WTC11 (cell line): ENCODE measurements at regions not wholly inside any gene's neighbourhood (a gene's known extent, or its start where the extent isn't known, plus 50 kb on each side); places are given as distances from the start of the nearest gene placed in this dataset.

Experiments used
- ATAC-seq: fragments of 200-7000 bp; cut with Tn5 transposase; 2 replicates; pipeline ENCODE4 v1.10.0; 2021; ENCODE audit warnings: mild to moderate bottlenecking, moderate library complexity
- CTCF ChIA-PET: fragments of 300-600 bp; sonication (Branson Sonifier 250); formaldehyde crosslinking; loops from one replicate; lab custom pipeline; 2021; ENCODE audit warnings: antibody characterized with exemption; lab: Charles Lee
- POLR2A ChIA-PET: fragments of 350-600 bp; sonication (Branson Sonifier 250); formaldehyde crosslinking; loops from one replicate; lab custom pipeline; 2021; ENCODE audit warnings: antibody characterized with exemption; lab: Charles Lee
- DNase-seq: peaks from one replicate; pipeline ENCODE4 v3.0.0; 2021; ENCODE audit warnings: low spot score
- H3K27ac Mint-ChIP-seq: 2 replicates; pipeline ENCODE4 v1.8.0; 2021; ENCODE audit warnings: mixed read lengths
- H3K27me3 Mint-ChIP-seq: 2 replicates; pipeline ENCODE4 v1.8.0; 2021; ENCODE audit warnings: low read depth, mild to moderate bottlenecking, moderate library complexity, mixed read lengths
- H3K36me3 Mint-ChIP-seq: 2 replicates; pipeline ENCODE4 v1.8.0; 2021; ENCODE audit warnings: mixed read lengths
- H3K4me1 Mint-ChIP-seq: 2 replicates; pipeline ENCODE4 v1.8.0; 2022; ENCODE audit warnings: mixed read lengths
- H3K4me3 Mint-ChIP-seq: 2 replicates; pipeline ENCODE4 v1.8.0; 2021; ENCODE audit warnings: mild to moderate bottlenecking, moderate library complexity, mixed read lengths
- H3K9me3 Mint-ChIP-seq: 2 replicates; pipeline ENCODE4 v1.8.0; 2021; ENCODE audit warnings: mixed read lengths
- ATF6 ChIP-seq: sonication (generic); formaldehyde crosslinking; IDR thresholded peaks from 2 replicates; pipeline ENCODE4 v1.8.1; 2023; ENCODE audit warnings: mild to moderate bottlenecking, missing genetic modification reagents
- CBFB ChIP-seq: sonication (generic); formaldehyde crosslinking; IDR thresholded peaks from 2 replicates; pipeline ENCODE4 v1.8.1; 2022; ENCODE audit warnings: mild to moderate bottlenecking, low read depth, missing genetic modification reagents
- CDX4 ChIP-seq: fragments of 250-450 bp; sonication (Bioruptor Pico); IDR thresholded peaks from 2 replicates; pipeline ENCODE4 v1.9.0; 2021; ENCODE audit warnings: moderate library complexity, mild to moderate bottlenecking, inconsistent platforms, borderline replicate concordance
- ESRRA ChIP-seq: sonication (generic); formaldehyde crosslinking; IDR thresholded peaks from 2 replicates; pipeline ENCODE4 v1.8.1; 2022; ENCODE audit warnings: mild to moderate bottlenecking, missing genetic modification reagents, borderline replicate concordance
- FOXP1 ChIP-seq: sonication (generic); formaldehyde crosslinking; IDR thresholded peaks from 2 replicates; pipeline ENCODE4 v1.8.0; 2022; ENCODE audit warnings: missing genetic modification reagents, mild to moderate bottlenecking, moderate library complexity, borderline replicate concordance
- GRHL2 ChIP-seq: fragments of 250-450 bp; sonication (Bioruptor Pico); IDR thresholded peaks from 2 replicates; pipeline ENCODE4 v1.8.0; 2022; ENCODE audit warnings: mild to moderate bottlenecking, moderate library complexity; ENCODE audit not compliant: insufficient replicate concordance, severe bottlenecking
- IRF1 ChIP-seq: sonication (generic); formaldehyde crosslinking; IDR thresholded peaks from 2 replicates; pipeline ENCODE4 v1.8.0; 2023; ENCODE audit warnings: missing genetic modification reagents
- IRF2 ChIP-seq: sonication (generic); formaldehyde crosslinking; IDR thresholded peaks from 2 replicates; pipeline ENCODE4 v1.8.0; 2022; ENCODE audit warnings: low read depth, missing genetic modification reagents, borderline replicate concordance
- MAX ChIP-seq: sonication (generic); formaldehyde crosslinking; IDR thresholded peaks from 2 replicates; pipeline ENCODE4 v1.8.0; 2022; ENCODE audit warnings: mild to moderate bottlenecking, missing genetic modification reagents
- MLX ChIP-seq: sonication (generic); formaldehyde crosslinking; IDR thresholded peaks from 2 replicates; pipeline ENCODE4 v1.8.1; 2023; ENCODE audit warnings: mild to moderate bottlenecking, missing genetic modification reagents, moderate library complexity
- MXD4 ChIP-seq: fragments of 250-450 bp; sonication (Bioruptor Pico); IDR thresholded peaks from 2 replicates; pipeline ENCODE4 v1.8.0; 2021; ENCODE audit warnings: mild to moderate bottlenecking, moderate library complexity, borderline replicate concordance
- MYBL2 ChIP-seq: sonication (generic); formaldehyde crosslinking; IDR thresholded peaks from 2 replicates; pipeline ENCODE4 v1.8.1; 2023; ENCODE audit warnings: mild to moderate bottlenecking, moderate library complexity, missing genetic modification reagents
- NFATC4 ChIP-seq: fragments of 250-450 bp; sonication (Bioruptor Pico); IDR thresholded peaks from 2 replicates; pipeline ENCODE4 v1.9.0; 2021; ENCODE audit warnings: mild to moderate bottlenecking
- PRRX2 ChIP-seq: fragments of 250-450 bp; sonication (Bioruptor Pico); IDR thresholded peaks from 2 replicates; pipeline ENCODE4 v1.8.0; 2021; ENCODE audit warnings: mild to moderate bottlenecking
- RELA ChIP-seq: sonication (generic); formaldehyde crosslinking; IDR thresholded peaks from 2 replicates; pipeline ENCODE4 v1.8.1; 2022; ENCODE audit warnings: missing genetic modification reagents, mild to moderate bottlenecking, borderline replicate concordance
- RORB ChIP-seq: fragments of 250-450 bp; sonication (Bioruptor Pico); IDR thresholded peaks from 2 replicates; pipeline ENCODE4 v1.9.0; 2021; ENCODE audit warnings: mild to moderate bottlenecking
- STAT6 ChIP-seq: sonication (generic); formaldehyde crosslinking; conservative IDR thresholded peaks from 2 replicates; pipeline ENCODE4 v1.8.1; 2023; ENCODE audit warnings: mild to moderate bottlenecking, low read depth, missing genetic modification reagents, moderate library complexity
- TEAD1 ChIP-seq: sonication (generic); formaldehyde crosslinking; IDR thresholded peaks from 2 replicates; pipeline ENCODE4 v1.8.0; 2022; ENCODE audit warnings: mild to moderate bottlenecking, missing genetic modification reagents
- ZNF219 ChIP-seq: sonication (generic); formaldehyde crosslinking; IDR thresholded peaks from 2 replicates; pipeline ENCODE4 v1.8.0; 2023; ENCODE audit warnings: missing genetic modification reagents, mild to moderate bottlenecking, borderline replicate concordance
- ZNF232 ChIP-seq: sonication (generic); formaldehyde crosslinking; IDR thresholded peaks from 2 replicates; pipeline ENCODE4 v1.8.0; 2022; ENCODE audit warnings: mild to moderate bottlenecking, missing genetic modification reagents
- ZNF263 ChIP-seq: sonication (generic); formaldehyde crosslinking; IDR thresholded peaks from 2 replicates; pipeline ENCODE4 v1.8.1; 2022; ENCODE audit warnings: low read depth, mild to moderate bottlenecking, moderate library complexity, missing genetic modification reagents
- ZNF423 ChIP-seq: fragments of 250-450 bp; sonication (Bioruptor Pico); IDR thresholded peaks from 2 replicates; pipeline ENCODE4 v2.1.2; 2022; ENCODE audit warnings: mild to moderate bottlenecking, moderate library complexity
- ZNF425 ChIP-seq: fragments of 250-450 bp; sonication (Bioruptor Pico); conservative IDR thresholded peaks from 2 replicates; pipeline ENCODE4 v1.9.0; 2021; ENCODE audit warnings: mild to moderate bottlenecking

GRCh38 chr6:9240861-9241260 lies 805.5 kb upstream of the SLC35B3 start (continued):
- TF ChIP-seq STAT6 (CRISPR knock-in tag) (no peak), IRF1 (CRISPR knock-in tag) (no peak), ATF6 (CRISPR knock-in tag) (no peak), ZNF263 (no peak), RELA (CRISPR knock-in tag) (no peak), ZNF232 (CRISPR knock-in tag) (no peak)

GRCh38 chr6:9236443-9236842 lies 801.1 kb upstream of the SLC35B3 start:
- no peaks in the 10 kb centered on the region for H3K36me3 Mint-ChIP-seq
- no peaks in the 10 kb centered on the region for H3K27me3 Mint-ChIP-seq
- peaks cover 7% of the 10 kb centered on the region for H3K9me3 Mint-ChIP-seq
- POLR2A ChIA-PET, result no interaction called here
- no peak for DNase-seq
- peak; percentile 52 for ATAC-seq
- H3K4me3 Mint-ChIP-seq, result no peak overlapping the region
- H3K4me1 Mint-ChIP-seq, result peaks cover 3% of the 10 kb centered on the region; the same call in 1 of the 2 replicates
- no peak for TF ChIP-seq ZNF423 (CRISPR knock-in tag)
- no peak for TF ChIP-seq MAX (CRISPR knock-in tag)
- TF ChIP-seq RELA (CRISPR knock-in tag), result no peak
- no peak for TF ChIP-seq FOXP1 (CRISPR knock-in tag)
- no peak for TF ChIP-seq PRRX2 (CRISPR knock-in tag)
- no peak for TF ChIP-seq MXD4
- TF ChIP-seq ZNF425 (CRISPR knock-in tag), result no peak
- TF ChIP-seq RORB (CRISPR knock-in tag), result no peak
- no peak for TF ChIP-seq ZNF263
- CTCF ChIA-PET, result no interaction called here
- no peak overlapping the region for H3K27ac Mint-ChIP-seq

- Mint-ChIP-seq H3K9me3 (no peaks in the 10 kb centered on the region), H3K27ac (no peak overlapping the region), H3K4me1 (peaks cover 3% of the 10 kb centered on the region; the same call in 1 of the 2 replicates), H3K36me3 (no peaks in the 10 kb centered on the region), H3K27me3 (no peaks in the 10 kb centered on the region), H3K4me3 (no peak overlapping the region)
- CTCF ChIA-PET, result no interaction called here
- ATAC-seq (no peak), DNase-seq (no peak)
- POLR2A ChIA-PET, result no interaction called here
- TF ChIP-seq ZNF219 (CRISPR knock-in tag) (no peak), CBFB (CRISPR knock-in tag) (no peak), CDX4 (CRISPR knock-in tag) (no peak), ZNF263 (no peak), ZNF232 (CRISPR knock-in tag) (no peak), NFATC4 (no peak), GRHL2 (no peak), MYBL2 (no peak), MLX (CRISPR knock-in tag) (no peak), TEAD1 (no peak), ESRRA (CRISPR knock-in tag) (no peak), IRF2 (CRISPR knock-in tag) (no peak)
Observed at GRCh38 chr6:9233686-9234085, 798.3 kb upstream of the SLC35B3 start.
